Activated CD4-positive, alpha-beta T cell treated with anti-CD3 and anti-CD28 coated beads, Interleukin-10, Interleukin-2, amounts not matched to agents 100 ng/mL and 50 ng/mL, durations not matched to agents 16 hours and 8 hours (primary cell): ENCODE measurements at regions not wholly inside any gene's neighbourhood (a gene's known extent, or its start where the extent isn't known, plus 50 kb on each side); places are given as distances from the start of the nearest gene placed in this dataset.
A peak's percentile ranks its signal among the peaks of the same experiment; 100 is the strongest.

Source experiments
- DNase-seq: peaks from one replicate; pipeline ENCODE4 v3.0.0-alpha.2; 2020

DNA sequence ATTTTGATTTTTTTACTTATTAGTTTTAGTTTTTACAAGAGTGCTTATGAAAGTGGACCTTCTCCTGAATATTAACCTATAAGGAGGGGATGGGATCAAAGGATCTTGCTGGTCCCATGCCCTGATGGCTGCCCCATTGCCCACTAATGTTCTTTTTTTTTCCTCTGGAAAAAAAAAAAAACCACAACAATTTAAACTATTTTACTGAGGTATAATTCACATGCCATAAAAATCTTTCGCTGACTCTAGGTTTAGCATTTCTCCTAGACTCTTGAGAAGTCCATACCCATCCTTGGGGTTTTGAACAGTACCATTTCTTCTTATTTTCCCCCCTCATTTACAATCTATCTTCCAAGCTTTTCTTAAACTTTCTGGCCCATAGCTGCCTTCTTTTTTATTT lies 481.8 kb downstream of the TFEC start:
- DNase-seq: no peak

DNA sequence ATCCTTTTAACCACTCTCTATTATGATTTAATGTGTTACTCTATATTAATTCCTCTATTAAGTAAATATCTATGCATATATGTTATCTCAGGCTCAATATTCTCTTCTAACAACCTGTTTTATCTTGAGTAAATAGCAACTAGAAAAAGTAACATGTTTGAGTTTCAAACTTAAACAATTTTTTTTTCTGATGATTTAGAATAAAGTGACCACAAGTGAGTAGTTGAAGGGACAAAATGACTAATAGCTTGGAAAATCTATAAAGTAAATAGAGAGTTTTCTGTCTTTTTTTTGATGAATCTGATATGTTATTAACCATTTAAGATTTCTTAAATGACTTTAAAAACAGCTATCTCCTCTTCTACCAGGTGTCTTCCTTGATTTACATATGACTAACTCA lies 483.8 kb downstream of the TFEC start:
- DNase-seq: no peak

DNA sequence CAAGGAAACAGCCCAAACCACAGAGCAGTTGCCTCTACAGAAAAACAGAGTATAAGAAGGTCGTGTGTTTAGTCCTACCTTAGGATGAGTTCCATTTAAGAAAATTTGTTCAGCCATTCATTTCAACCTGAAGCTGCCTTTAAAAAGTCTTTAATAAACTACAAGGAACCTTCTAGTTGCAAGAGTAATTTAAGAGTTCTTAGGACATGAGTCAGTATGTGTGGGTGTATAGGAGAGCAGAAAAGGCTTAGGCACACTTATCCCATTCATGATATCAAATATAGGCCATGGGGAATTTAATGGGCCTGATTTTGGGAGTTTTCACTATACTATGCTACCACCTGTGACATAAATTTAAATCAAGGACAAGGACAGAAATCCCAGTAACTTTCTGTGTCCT lies 496.8 kb downstream of the TFEC start:
- DNase-seq: no peak

DNA sequence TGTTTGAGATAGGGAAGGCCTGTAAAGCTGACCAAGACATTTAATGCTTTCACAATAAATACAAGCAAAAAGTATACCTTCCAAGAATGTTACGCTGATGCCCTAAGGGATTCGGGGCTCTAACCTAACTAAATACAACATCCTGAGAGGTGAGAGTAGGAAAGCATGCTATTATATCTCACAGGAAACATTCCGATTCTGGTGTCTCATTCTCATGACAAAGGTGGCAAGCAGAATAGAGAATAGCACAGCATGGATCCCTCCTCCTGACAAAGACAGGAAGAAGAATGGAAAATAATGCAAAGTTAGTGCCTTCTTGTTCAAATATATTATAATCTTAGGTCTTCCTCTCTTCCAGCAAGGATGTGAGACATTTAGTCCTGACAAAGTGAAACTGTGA lies 504.3 kb downstream of the TFEC start:
- no peak for DNase-seq

DNA sequence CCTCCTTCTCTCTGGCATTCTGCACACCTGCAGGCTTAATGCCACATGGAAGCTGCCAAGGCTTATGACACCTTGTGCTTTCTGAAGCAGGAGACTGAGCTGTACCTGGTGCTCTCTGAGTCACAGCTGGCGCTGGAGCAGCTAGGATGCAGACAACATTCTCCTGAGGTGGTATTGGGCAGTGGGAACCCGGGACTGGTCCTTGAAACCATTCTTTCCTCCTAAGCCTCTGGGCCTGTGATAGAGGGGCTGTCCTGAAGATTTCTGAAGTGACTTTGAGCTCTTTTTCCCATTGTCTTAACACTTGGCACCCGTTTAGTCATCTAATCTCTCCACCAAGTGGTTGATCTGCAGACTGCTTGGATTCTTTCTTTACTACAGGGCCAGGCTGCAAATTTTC lies 508.4 kb downstream of the TFEC start:
- no peak for DNase-seq

DNA sequence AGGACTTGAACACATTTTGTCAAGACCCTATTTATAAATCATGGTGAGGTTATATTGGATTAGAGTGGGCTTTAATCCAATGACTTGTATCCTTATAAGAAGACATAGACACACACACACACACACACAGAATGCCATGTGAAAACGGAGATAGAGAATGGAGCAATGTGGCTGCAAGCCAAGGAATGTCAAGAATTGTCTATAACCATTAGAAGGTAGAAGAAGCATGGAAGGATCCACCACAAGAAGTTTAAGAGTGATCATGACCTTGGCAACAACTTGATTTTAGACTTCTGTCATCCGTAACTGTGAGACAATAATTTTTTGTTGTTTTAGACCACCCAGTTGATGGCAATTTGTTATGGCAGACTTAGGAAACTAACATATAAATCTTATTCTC lies 514.2 kb downstream of the TFEC start:
- no peak for DNase-seq

DNA sequence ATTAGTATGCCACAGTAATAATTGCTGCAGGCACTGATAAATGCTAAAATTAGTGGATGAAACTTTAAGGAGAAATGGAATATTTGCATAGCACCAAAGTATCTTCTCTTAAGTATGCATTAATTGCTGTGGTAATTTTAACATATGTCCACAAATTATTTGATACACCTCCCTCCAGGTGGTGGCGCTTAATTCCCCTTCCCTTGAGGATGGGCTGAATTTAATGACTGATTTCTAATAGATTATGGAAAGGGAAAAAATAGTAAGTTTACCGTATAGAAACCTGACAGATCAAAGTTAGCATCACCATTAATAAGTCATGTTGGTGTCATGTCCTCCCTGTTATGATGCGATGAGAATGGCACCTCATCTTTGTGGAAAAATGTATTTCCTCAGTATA lies 519.2 kb downstream of the TFEC start:
- DNase-seq: no peak

DNA sequence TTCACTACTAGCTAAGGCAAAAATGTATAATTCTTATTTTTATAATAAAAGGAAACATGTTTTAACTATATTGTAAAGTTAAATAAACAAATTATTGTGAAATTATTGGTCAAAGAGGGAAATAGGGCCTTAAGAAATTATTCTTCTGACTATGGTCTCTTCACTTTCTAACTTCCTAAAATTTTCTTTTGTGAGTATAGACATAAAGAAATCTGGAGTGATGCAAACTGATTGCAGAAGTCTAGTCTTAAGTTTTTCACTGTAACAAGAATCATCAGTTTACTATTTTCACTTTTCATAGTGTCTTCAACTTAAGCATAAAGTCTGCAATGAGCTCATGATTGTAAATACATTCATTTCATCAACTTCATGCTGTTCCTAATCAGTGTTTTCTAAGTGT lies 525.4 kb downstream of the TFEC start:
- no peak for DNase-seq

DNA sequence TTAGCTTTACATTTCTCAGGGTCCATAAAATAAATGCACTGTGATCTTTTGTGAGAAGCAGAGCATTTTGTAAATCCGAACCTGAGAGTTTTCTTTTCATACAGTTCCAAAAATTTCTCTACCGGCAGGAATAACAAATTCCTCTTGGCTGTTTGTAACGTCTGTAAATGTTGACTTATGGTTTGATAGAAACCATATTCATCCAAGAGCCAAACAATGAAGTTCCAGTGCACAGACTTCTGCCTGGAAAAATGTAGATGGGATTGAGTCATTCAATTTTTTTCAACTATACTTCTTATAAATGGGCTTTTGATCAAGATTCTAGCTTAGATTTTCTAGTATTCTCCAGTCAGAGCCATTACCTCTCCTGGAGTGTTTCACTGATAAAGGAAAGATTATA lies 530.6 kb downstream of the TFEC start:
- DNase-seq: no peak

DNA sequence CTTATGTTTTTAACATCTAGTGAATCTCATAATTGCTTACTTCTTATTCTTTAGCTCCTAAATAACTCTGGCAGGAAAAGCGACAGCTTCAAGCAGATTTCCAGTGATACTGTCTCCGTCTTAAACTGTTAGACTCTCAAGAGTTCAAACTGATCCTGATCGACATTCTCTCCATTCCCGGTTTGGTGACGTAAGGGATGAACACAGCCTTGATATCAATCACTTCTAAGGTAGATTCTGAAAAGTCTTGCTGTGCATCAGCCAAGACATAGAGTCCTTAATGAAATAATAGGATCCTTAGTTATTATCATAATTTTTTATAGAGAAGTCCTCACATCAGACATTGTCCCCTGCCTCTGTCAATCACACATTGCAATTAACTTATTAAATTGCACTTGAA lies 534.6 kb downstream of the TFEC start:
- no peak for DNase-seq

DNA sequence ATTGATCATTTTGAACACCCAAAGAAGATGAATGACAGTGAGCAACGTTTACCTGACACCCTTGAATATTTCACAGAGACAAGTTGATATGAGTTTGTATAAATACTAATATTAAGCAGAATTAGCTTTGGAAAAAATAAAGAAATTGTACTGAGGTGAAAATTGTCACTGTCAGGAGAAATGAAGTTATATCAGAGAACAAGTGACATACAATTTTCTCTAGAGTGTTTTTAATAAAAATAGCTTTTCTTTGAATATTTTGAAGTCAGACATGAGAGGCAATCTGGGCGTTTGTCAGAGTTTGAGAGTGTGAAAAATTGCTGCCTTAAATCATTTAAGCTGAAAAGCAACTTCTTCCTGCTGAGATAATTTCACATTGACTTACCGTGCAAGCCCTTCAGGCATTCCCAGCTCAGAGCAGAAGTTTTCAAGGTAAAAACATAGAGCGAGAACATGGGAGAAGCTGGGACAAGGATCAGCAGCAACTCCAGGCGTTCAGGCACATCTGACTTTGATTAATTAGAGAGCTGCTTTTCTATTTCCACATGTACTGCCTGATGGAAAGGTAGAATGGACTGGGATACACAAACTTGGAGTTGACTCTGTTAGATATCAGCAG lies 535.9 kb downstream of the TFEC start:
- DNase-seq: no peak

DNA sequence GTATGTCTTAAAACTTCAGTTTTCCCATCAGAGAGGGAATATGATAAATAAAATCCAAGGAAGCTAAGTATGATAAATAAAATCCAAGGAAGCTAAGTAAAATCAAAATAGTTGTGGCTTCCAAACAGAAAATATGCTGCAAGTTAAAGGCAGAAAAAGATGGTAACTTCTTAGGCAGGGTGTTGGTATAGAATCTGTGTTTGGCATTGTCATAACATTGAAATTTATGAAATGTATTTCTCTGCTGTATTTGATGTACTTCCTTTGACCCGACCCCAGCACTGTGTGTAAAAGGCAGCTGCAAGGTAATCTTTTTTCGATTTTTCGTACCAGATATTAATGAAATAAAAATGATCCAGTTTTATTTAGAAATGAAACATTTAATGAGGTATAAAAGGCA lies 537.2 kb downstream of the TFEC start:
- no peak for DNase-seq

DNA sequence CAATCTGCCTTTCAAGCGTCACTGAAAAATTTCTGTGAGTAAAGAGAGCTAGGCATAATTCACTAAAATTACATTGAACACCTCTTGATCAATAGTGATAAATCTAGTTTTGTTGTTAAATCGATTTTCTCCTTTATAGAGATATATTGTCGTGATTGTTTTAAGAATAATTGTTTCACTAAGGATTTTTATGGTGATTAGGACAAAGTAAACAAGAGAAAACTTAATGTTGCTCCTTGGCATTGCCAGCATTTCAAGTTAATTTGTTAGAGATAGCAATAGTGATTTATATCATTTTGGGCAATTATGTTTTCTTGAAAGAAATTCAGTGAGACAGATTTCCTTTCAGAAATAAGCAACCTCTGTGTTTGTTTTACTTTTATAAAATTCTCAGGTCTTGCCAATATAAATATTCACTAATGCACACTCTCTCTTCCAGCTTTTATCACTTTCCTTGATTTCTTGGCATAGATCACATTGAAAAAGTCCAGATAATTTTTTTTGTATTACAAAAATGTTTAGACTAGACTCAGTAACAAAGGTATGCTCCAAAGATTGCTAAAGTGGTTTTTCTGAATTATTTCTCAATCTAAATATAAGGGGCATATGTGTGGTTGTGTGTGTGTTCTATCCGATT lies 538.7 kb downstream of the TFEC start:
- DNase-seq: no peak

DNA sequence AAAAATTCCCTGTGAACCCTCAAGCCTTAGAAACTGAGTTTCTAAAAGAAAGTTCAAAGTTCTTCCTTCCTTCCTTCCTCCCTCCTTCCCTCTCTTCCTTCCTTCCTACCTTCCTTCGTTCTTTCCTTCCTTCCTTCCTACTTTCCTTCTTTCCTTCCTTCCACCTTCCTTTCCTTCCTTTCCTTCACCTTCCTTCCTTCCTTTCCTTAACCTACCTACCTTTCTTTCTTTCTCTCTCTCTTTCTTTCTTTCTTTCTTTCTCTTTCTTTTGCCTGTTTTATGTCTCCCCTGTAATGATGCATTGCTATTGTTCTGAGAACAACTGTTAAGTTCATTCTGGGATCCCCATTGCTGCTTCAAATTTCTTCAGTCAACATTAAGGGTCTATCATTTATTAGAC lies 551.1 kb downstream of the TFEC start:
- DNase-seq: no peak

DNA sequence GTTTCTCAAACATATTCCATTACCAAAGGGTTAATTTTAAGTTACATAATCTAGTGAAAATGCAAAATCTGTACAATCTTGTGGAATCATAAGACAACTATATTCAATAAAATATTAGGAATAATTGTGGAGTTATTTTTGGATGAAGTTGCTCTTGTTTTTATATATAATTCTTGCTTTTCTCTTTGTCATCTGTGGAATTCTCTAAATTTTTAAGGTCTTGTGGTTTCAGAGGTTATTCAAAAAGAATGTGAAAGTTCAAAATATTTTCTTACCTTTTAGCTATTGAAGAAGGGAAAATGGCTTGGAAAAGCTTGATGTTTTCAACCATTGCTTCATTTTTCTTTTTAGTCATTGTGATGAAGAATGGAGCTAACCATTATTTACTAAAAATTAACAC lies 552.1 kb downstream of the TFEC start:
- DNase-seq: no peak

DNA sequence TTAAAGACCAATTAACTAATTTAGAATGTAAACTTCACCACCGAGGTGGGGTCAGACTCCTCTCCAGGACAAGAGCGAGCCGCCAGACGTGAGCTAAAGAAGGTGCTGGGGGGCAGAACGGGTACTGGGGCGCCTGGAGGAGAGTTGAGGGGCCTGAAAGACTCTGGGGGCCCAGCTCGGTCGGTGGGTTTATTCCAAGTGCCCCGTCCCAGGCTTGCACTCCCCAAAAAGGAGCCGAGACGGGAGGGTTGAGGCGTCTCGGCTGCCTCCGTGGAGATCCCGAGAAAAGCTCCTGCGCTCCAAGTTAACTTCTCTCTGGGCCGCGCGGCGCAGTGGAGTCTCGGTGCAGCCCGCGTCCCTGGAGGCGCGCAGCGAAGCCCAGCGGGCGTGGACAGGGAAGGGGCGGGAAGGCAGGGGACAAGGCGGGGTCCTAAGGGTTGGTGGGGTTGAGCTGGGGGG lies 553.3 kb downstream of the TFEC start:
- no peak for DNase-seq

DNA sequence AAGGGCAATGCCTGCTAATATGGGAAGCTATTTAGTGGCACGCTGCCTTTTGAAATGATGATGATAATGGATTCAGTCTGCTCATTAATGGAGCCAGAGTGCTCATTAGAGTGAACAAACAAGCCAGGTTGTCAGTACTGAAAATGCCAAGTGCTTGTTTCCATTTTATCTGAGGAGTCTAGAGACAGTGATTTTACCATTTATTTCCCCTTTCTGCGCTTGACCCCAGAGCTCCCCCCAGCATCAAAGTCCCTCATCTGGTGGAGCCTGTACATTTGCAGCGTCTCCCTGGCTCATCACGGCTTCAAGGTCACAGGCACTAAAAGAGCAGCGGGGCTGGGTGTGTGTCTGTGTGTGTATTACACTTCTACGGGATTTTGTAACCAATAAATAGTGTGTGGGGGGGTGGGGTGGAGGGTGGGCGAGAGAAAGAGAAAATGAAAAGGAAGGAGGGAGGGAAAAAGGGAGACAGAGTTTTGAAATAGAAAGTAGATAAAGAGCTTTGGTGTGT lies 553.8 kb downstream of the TFEC start:
- DNase-seq: no peak

DNA sequence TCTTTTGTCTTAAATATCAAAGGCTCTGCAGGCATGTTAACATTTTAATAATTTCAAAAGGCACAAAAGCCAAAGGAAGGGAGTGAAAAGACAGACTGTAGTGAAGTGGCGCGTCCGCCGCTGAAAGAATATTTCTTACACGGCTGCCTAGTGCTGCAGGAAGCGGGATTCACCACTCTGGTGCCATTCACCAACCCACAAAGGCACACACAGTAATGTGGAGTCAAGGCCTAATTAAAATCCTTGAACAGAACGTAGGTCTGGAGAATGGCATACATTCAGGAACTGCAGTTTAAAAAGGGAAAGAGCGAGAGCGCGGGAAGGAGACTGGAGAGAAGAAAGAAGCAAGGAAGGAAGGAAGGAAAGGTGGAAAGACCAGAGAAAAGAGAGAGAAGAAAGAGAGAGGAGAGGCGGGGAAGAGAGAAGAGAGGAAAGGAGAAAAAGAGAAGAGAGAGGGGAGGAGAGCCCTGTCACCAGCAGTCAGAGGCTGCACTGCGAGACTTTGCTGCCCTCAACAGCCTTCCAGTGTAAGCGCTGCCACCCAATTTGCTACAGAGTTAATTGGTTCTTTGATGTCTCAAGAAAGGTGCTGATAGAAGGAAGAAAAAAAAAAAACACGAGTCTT lies 554.0 kb downstream of the MDFIC start:
- DNase-seq: peak; percentile 14

DNA sequence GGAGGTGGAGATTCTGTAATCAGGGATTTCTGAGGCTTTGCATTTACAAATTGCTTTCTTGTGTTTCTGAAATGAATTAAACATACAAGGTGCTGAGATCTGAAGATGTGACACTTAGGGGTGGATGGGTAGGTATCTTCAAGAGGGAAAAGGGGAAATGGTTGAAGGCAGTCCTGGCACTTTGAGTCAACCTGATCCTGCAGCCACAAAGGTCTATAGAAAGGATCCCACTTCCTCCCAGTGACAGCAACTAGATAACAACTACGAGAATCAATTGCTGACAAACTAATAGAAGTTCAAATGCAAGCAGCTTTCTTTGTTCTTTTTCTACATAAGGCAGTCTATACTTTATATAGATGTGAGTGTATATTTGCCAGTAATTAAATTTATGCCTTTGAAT lies 553.3 kb downstream of the MDFIC start:
- DNase-seq: no peak

DNA sequence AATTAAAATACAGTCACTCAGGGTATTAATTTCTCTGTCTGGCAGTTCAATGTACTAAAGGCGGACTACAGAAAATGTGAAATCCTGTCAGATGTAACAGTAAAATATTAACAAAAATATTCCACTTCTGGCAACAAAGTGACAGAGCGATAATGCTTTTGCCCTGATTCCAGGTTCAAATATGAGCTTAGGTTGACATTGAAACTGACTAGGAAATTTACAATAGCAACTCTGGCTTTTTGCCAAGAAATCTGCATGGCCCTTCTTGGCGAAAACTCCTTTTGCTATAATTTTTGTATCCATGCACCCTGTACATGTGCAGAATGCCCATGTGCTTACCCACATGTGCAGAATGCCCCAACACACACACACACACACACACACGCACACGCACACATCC lies 552.2 kb downstream of the MDFIC start:
- DNase-seq: no peak

DNA sequence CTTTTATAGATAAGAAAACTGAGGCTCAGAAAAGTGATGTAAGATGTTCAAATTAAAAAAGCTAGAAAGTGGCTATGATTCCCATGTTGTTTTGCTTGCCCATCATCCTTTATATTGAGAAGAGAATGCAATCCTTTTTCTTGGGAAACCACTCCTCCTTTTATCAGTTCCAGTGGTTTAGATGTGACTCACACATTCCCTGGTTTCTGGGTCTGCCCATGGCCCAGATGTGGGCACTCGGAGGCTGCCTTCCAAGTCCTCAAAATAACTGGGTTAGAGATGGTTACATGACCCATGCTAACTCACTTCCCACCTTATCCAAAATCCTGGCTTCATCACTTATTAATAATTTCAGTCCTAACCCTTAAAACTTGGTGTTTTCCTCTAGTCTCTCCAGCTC lies 550.0 kb downstream of the MDFIC start:
- DNase-seq: no peak

DNA sequence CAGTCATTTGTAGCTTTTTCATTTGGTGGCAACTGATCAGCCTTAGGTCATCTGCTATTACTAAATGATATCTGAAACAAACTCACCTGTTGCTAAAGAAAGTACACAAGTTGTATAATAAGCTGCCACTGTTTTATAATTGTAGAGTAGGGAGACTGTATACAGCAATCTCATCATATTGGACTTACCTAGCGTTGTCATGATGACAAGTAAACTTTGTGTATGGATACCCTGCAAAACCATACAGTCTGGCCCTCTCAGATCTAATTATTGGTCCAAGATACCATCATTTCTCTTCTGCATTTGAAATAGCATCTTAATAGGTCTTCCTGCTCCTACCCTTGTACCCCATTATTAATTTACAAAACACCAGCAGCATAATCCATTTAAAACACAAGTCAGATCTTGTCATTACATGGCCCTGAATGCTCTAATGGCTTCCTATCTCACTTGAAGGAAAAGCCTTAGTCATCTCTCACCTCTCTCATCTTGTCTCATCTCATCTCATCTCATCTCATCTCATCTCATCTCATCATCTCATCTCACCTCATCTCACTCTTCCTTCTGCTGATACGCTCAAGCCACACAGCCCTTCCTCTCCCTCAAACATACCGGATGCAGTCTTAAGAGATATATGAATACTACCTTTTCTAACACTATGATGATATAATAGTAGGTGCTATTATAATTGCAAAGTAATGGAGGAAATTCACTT lies 540.6 kb downstream of the MDFIC start:
- peak; percentile 7 for DNase-seq

DNA sequence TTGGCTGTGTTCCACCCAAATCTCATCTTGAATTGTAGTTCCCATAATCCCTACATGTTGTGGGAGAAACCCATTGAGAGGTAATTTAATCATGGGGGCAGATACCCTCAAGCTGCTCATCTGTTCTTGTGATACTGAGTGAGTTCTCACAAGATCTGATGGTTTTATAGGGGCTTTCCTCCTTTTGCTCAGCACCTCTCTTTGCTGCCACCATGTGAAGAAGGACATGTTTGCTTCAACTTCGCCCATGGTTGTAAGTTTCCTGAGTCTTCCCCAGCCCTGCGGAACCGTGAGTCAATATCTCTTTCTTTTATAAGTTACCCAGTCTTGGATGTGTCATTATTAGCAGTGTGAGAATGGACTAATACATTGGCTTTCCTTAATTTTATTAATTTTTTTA lies 527.8 kb downstream of the MDFIC start:
- DNase-seq: no peak

DNA sequence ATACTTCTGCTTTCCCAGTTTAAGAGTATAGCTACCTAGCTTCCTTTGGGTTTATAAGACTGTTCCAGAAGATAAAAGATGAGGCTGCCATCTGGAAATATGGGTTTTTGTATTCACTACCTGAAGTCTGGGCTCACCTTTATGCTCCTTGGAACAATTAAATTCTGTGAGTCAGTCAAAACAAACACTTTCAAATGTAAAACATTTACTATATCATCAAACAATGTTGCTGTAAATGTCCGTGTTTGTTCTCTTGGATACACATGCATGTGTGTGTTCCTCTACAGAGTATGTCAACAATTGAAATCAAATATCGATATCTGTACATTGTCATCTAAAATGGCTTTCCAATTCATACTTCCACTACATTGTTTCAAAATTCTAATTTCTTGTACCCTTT lies 525.6 kb downstream of the MDFIC start:
- DNase-seq: no peak
